Gastrocnemius medialis (tissue), 4 donors: ENCODE measurements at regions not wholly inside any gene's neighbourhood (a gene's known extent, or its start where the extent isn't known, plus 50 kb on each side); places are given as distances from the start of the nearest gene placed in this dataset.

ENCODE experiments used
- ATAC-seq, 2 donors: fragments of 150-250 bp; one replicate each; pipeline ENCODE4 v1.9.1; 2016
- DNase-seq, 2 donors: peaks; one replicate each; pipeline ENCODE4 v3.0.0-alpha.2; 2019
- H3K27ac ChIP-seq, 4 donors: fragments of 200-600 bp; sonication (generic); 1 replicate in 1 of 4; 2 replicates in 3 of 4; pipeline ENCODE4 v1.5.1; 2016 to 2018; ENCODE audit warnings: mild to moderate bottlenecking in 2 of 4, moderate library complexity in 1 of 4
- H3K27me3 ChIP-seq, 3 donors: fragments of 200-600 bp; sonication (generic) in 2 of 3; 1 replicate in 1 of 3; 2 replicates in 2 of 3; pipeline versions ENCODE4 v1.5.1 to v1.6.0; 2016 to 2019; ENCODE audit warnings: mild to moderate bottlenecking in 1 of 3, moderate library complexity in 1 of 3
- H3K36me3 ChIP-seq, 2 donors: fragments of 200-600 bp; sonication (generic) in 1 of 2; one replicate each; pipeline ENCODE4 v1.5.1; 2017 to 2018
- H3K4me1 ChIP-seq, 2 donors: fragments of 200-600 bp; sonication (generic) in 1 of 2; one replicate each; pipeline ENCODE4 v1.5.1; 2016 to 2017; ENCODE audit warnings: mild to moderate bottlenecking in 2 of 2
- H3K4me3 ChIP-seq, 4 donors: fragments of 200-600 bp; sonication (generic) in 3 of 4; 1 replicate in 1 of 4; 2 replicates in 3 of 4; pipeline ENCODE4 v1.5.1; 2016 to 2019; ENCODE audit warnings: mild to moderate bottlenecking in 2 of 4
- H3K9me3 ChIP-seq, 3 donors: fragments of 200-600 bp; sonication (generic) in 2 of 3; 1 replicate in 1 of 3; 2 replicates in 2 of 3; pipeline ENCODE4 v1.5.1; 2016 to 2019
- POLR2A ChIP-seq, 2 donors: fragments of 450-650 bp; IDR thresholded peaks; one replicate each; pipeline ENCODE4 v1.6.1; 2017; ENCODE audit warnings: antibody characterized with exemption in 2 of 2, mild to moderate bottlenecking in 2 of 2, moderate library complexity in 2 of 2
- in situ Hi-C, 4 donors: fragments of 200-750 bp; cut with MboI; loops; one replicate each; pipeline versions ENCODE4 v1.15.0 to v1.8.0; 2017; ENCODE audit warnings: low sequenced_read_pairs in 4 of 4
- intact Hi-C: fragments of 100-400 bp; cut with DNase I; formaldehyde crosslinking; loops from one replicate; pipeline ENCODE4 v1.15.1; 2023; ENCODE audit warnings: low total_unique reads
- TF ChIP-seq, protein P1 (sequence below), 5 experiments: fragments of 450-650 bp in 3 of 5; fragments of 200-600 bp in 2 of 5; sonication (generic) in 2 of 5; IDR thresholded peaks in 4 of 5; conservative IDR thresholded peaks in 1 of 5; 1 replicate in 4 of 5; 2 replicates in 1 of 5; pipeline ENCODE4 v1.5.1; 2016 to 2019; ENCODE audit warnings: antibody characterized with exemption in 5 of 5, mild to moderate bottlenecking in 3 of 5, moderate library complexity in 3 of 5

DNA sequence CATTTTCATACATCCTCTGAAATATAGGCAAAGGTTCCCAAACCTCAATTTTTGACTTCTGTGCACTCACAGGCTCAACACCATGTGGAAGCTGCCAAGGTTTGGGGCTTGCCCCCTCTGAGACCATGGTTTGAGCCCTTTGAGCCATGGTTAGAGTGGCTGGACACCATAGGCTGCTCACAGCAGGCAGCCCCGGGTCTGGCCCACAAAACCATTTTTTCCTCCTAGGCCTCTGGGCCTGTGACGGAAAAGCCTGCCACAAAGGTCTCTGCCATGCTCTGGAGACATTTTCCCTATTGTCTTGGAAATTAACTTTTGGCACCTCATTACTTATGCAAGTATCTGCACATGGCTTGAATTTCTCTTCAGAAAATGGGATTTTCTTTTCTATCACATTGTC is 1113.2 kb upstream of the ATXN7L3B start:
- H3K4me3 ChIP-seq: no peak overlapping the region
- H3K9me3 ChIP-seq: no peaks in the 10 kb centered on the region
- no peaks in the 10 kb centered on the region for H3K27me3 ChIP-seq
- no peaks in the 10 kb centered on the region for H3K4me1 ChIP-seq
- in situ Hi-C loops: no loop called here
- H3K36me3 ChIP-seq: no peaks in the 10 kb centered on the region
- intact Hi-C loops: no loop called here
- no peak for DNase-seq
- TF ChIP-seq, protein P1, sequence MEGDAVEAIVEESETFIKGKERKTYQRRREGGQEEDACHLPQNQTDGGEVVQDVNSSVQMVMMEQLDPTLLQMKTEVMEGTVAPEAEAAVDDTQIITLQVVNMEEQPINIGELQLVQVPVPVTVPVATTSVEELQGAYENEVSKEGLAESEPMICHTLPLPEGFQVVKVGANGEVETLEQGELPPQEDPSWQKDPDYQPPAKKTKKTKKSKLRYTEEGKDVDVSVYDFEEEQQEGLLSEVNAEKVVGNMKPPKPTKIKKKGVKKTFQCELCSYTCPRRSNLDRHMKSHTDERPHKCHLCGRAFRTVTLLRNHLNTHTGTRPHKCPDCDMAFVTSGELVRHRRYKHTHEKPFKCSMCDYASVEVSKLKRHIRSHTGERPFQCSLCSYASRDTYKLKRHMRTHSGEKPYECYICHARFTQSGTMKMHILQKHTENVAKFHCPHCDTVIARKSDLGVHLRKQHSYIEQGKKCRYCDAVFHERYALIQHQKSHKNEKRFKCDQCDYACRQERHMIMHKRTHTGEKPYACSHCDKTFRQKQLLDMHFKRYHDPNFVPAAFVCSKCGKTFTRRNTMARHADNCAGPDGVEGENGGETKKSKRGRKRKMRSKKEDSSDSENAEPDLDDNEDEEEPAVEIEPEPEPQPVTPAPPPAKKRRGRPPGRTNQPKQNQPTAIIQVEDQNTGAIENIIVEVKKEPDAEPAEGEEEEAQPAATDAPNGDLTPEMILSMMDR (IDR thresholded peaks at IDR 0.05 in 4 of 5, conservative IDR thresholded peaks at IDR 0.05 in 1 of 5): no peak
- no peak for TF ChIP-seq POLR2A (IDR thresholded peaks at IDR 0.05)
- ATAC-seq: no peak
- no peak overlapping the region for H3K27ac ChIP-seq

- Histone ChIP-seq H3K9me3 (no peaks in the 10 kb centered on the region), H3K27ac (no peak overlapping the region), H3K36me3 (no peaks in the 10 kb centered on the region), H3K27me3 (no peaks in the 10 kb centered on the region), H3K4me3 (no peak overlapping the region), H3K4me1 (no peaks in the 10 kb centered on the region)
- in situ Hi-C loops (loop anchor here in 1 of 4 donors (25.0 kb wide), 1 partner anchor 108 kb away; no protein-coding TSS in a partner anchor), intact Hi-C loops (no loop called here)
- ATAC-seq (no peak), DNase-seq (no peak)
- TF ChIP-seq, protein P1 (IDR thresholded peaks at IDR 0.05 in 4 of 5, conservative IDR thresholded peaks at IDR 0.05 in 1 of 5): no peak
- no peak for TF ChIP-seq POLR2A (IDR thresholded peaks at IDR 0.05)
Measured at GRCh38 chr12:73445658-73446324, 1091.8 kb upstream of the ATXN7L3B start.

- DNase-seq (no peak), ATAC-seq (no peak)
- TF ChIP-seq, protein P1 (IDR thresholded peaks at IDR 0.05 in 4 of 5, conservative IDR thresholded peaks at IDR 0.05 in 1 of 5): no peak
- no peak for TF ChIP-seq POLR2A (IDR thresholded peaks at IDR 0.05)
- no peaks in the 10 kb centered on the region for H3K27me3 ChIP-seq
- H3K4me1 ChIP-seq: no peaks in the 10 kb centered on the region
- no peaks in the 10 kb centered on the region for H3K9me3 ChIP-seq
- intact Hi-C loops (no loop called here), in situ Hi-C loops (no loop called here)
- no peaks in the 10 kb centered on the region for H3K36me3 ChIP-seq
- H3K4me3 ChIP-seq: no peak overlapping the region
- H3K27ac ChIP-seq: no peak overlapping the region
Measured at GRCh38 chr12:73452672-73453469, 1084.8 kb upstream of the ATXN7L3B start.

GRCh38 chr12:73460212-73460611 is 1077.4 kb upstream of the ATXN7L3B start:
- no peaks in the 10 kb centered on the region for H3K27me3 ChIP-seq
- no peaks in the 10 kb centered on the region for H3K4me1 ChIP-seq
- ATAC-seq: no peak
- no peaks in the 10 kb centered on the region for H3K9me3 ChIP-seq
- no peak for TF ChIP-seq POLR2A (IDR thresholded peaks at IDR 0.05)
- TF ChIP-seq, protein P1 (IDR thresholded peaks at IDR 0.05 in 4 of 5, conservative IDR thresholded peaks at IDR 0.05 in 1 of 5): no peak
- H3K36me3 ChIP-seq: no peaks in the 10 kb centered on the region
- intact Hi-C loops: no loop called here
- in situ Hi-C loops: no loop called here
- H3K4me3 ChIP-seq: no peak overlapping the region
- no peak overlapping the region for H3K27ac ChIP-seq
- no peak for DNase-seq
